Right lobe of liver (tissue), 6 donors: ENCODE measurements at regions not wholly inside any gene's neighbourhood (a gene's known extent, or its start where the extent isn't known, plus 50 kb on each side); places are given as distances from the start of the nearest gene placed in this dataset.
"Not testable (repeated sequence)": the region's sequence is repeated elsewhere in the genome, so short reads cannot be mapped to it uniquely, and the experiment has no call there.

ENCODE experiments used
- ATAC-seq, 4 donors: fragments of 200-7000 bp; cut with Tn5 transposase; one replicate each; pipeline ENCODE4 v1.9.1; 2020; ENCODE audit warnings: mild to moderate bottlenecking in 4 of 4, moderate library complexity in 4 of 4
- DNase-seq, 3 donors: peaks; one replicate each; pipeline ENCODE4 v3.0.0-alpha.2; 2020
- H3K27ac ChIP-seq, 3 donors: fragments of 200-600 bp; one replicate each; pipeline ENCODE4 v1.8.0; 2022
- H3K27me3 ChIP-seq, 2 donors: fragments of 200-600 bp; one replicate each; pipeline ENCODE4 v1.8.0; 2022
- H3K36me3 ChIP-seq, 4 donors: fragments of 200-600 bp; sonication (generic) in 1 of 4; one replicate each; pipeline versions ENCODE4 v1.5.1 to v1.8.0; 2017 to 2022; ENCODE audit warnings: control low read depth in 1 of 4
- H3K4me1 ChIP-seq, 4 donors: fragments of 200-600 bp; sonication (generic) in 1 of 4; one replicate each; pipeline versions ENCODE4 v1.5.1 to v1.8.0; 2017 to 2022; ENCODE audit warnings: control low read depth in 1 of 4
- H3K4me3 ChIP-seq, 3 donors: fragments of 200-600 bp; one replicate each; pipeline ENCODE4 v1.8.0; 2022
- H3K9me3 ChIP-seq, 4 donors: fragments of 200-600 bp; sonication (generic) in 1 of 4; one replicate each; pipeline versions ENCODE4 v1.5.1 to v1.8.0; 2017 to 2022; ENCODE audit warnings: control low read depth in 1 of 4
- POLR2A ChIP-seq: fragments of 450-650 bp; IDR thresholded peaks from one replicate; pipeline ENCODE4 v1.6.1; 2017; ENCODE audit warnings: antibody characterized with exemption, mild to moderate bottlenecking
- WGBS: methylation state at CpG from one replicate; pipeline ENCODE4 v1.1.6; 2018; ENCODE audit warnings: low coverage, low lambda C conversion rate; ENCODE audit not compliant: insufficient coverage; ENCODE audit errors: missing lambda C conversion rate; 5-methylcytosine and 5-hydroxymethylcytosine counted together
- intact Hi-C, 2 donors: fragments of 100-400 bp; cut with DNase I; formaldehyde crosslinking; loops; one replicate each; pipeline versions ENCODE4 v1.11.2 to v1.14.1; 2022
- TF ChIP-seq, protein P1 (sequence below), 4 donors: fragments of 200-600 bp in 3 of 4; fragments of 450-650 bp in 1 of 4; IDR thresholded peaks; one replicate each; pipeline versions ENCODE4 v1.5.1 to v1.8.0; 2016 to 2022; ENCODE audit warnings: antibody characterized with exemption in 4 of 4, mild to moderate bottlenecking in 2 of 4
- donor health status: DM: no; HTN: yes; CAD: no.
- donor health status: DM: no; HTN: no; CAD: no.
- donor health status: DM: no; HTN: no; CAD: no.
- donor health status: DM: no; HTN: yes; CAD: no.
- donor health status: DM: no; HTN: yes; CAD: no.

GRCh38 chrX:127708155-127708554 lies 344.0 kb downstream of the ACTRT1 start:
- intact Hi-C loops, result no loop called here
- Histone ChIP-seq H3K4me3 (no peak overlapping the region), H3K36me3 (no peaks in the 10 kb centered on the region), H3K9me3 (no peaks in the 10 kb centered on the region), H3K27me3 (no peaks in the 10 kb centered on the region), H3K27ac (no peak overlapping the region), H3K4me1 (no peaks in the 10 kb centered on the region)
- WGBS, result 62% methylated on average over 4 of the region's 4 CpGs
- DNase-seq, result no peak
- no peak for TF ChIP-seq POLR2A
- TF ChIP-seq, protein P1, sequence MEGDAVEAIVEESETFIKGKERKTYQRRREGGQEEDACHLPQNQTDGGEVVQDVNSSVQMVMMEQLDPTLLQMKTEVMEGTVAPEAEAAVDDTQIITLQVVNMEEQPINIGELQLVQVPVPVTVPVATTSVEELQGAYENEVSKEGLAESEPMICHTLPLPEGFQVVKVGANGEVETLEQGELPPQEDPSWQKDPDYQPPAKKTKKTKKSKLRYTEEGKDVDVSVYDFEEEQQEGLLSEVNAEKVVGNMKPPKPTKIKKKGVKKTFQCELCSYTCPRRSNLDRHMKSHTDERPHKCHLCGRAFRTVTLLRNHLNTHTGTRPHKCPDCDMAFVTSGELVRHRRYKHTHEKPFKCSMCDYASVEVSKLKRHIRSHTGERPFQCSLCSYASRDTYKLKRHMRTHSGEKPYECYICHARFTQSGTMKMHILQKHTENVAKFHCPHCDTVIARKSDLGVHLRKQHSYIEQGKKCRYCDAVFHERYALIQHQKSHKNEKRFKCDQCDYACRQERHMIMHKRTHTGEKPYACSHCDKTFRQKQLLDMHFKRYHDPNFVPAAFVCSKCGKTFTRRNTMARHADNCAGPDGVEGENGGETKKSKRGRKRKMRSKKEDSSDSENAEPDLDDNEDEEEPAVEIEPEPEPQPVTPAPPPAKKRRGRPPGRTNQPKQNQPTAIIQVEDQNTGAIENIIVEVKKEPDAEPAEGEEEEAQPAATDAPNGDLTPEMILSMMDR (IDR thresholded peaks at IDR 0.05), result no peak
- no peak for ATAC-seq

DNA sequence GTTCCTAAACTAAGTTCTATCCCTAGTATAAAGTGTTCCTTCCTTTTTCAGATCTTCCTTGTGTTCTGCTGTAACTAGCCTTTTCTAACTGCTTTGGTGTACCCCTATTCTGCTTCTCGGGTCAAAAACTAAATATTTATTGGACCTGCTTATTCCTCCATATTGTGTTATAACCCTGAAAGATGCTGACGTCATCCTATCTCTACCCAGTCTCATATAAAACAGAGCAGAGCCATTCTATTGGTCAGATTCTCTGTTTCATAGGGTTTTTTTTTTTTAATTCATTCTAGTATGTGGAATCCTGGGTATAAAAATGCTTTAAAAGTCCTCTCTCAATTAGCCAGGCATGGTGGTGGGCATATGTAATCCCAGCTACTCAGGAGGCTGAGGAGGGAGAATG lies 349.7 kb downstream of the ACTRT1 start:
- no peak for TF ChIP-seq POLR2A
- TF ChIP-seq, protein P1 (IDR thresholded peaks at IDR 0.05), result no peak
- Histone ChIP-seq H3K36me3 (no peaks in the 10 kb centered on the region), H3K4me3 (no peak overlapping the region), H3K27me3 (peaks cover 0 to 4% of the 10 kb centered on the region in 2 donors), H3K27ac (no peak overlapping the region), H3K4me1 (no peaks in the 10 kb centered on the region), H3K9me3 (no peaks in the 10 kb centered on the region)
- DNase-seq, result no peak
- no peak for ATAC-seq
- 19% methylated on average over 2 of the region's 2 CpGs for WGBS
- intact Hi-C loops, result no loop called here

GRCh38 chrX:127662942-127663341 lies 389.3 kb downstream of the ACTRT1 start:
- H3K9me3 ChIP-seq, H3K36me3 ChIP-seq, H3K27ac ChIP-seq, intact Hi-C loops, H3K4me3 ChIP-seq, H3K27me3 ChIP-seq, ATAC-seq, H3K4me1 ChIP-seq, DNase-seq: not testable (repeated sequence)
- WGBS, result no CpG with 5 or more reads among the region's 32 CpGs

DNA sequence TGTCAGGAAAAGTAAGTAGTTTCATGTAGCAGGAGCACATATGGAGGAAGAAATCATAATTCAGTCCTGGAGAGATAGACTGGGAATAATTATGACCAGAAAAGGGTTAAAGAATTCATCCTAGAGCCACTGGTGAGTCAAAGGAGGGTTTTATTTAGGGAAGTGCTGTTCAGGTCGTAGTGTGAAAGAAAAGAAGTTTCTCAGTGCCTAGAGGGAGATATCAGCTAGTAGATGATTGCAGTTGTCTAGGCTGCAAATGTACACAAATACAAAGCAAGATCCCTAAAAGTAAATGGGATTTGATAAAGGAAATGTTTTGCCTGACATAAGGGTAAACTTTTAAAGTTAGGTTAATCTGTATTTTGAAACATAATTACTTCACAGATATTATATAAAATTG lies 403.2 kb downstream of the ACTRT1 start:
- Histone ChIP-seq H3K36me3 (no peaks in the 10 kb centered on the region), H3K4me1 (no peaks in the 10 kb centered on the region), H3K9me3 (no peaks in the 10 kb centered on the region), H3K4me3 (no peak overlapping the region), H3K27ac (no peak overlapping the region), H3K27me3 (no peaks in the 10 kb centered on the region)
- 0% methylated on average over 1 of the region's 1 CpG for WGBS
- DNase-seq (no peak), ATAC-seq (no peak)
- intact Hi-C loops, result no loop called here
- no peak for TF ChIP-seq POLR2A
- TF ChIP-seq, protein P1 (IDR thresholded peaks at IDR 0.05), result no peak

- no peak overlapping the region for H3K27ac ChIP-seq
- no peaks in the 10 kb centered on the region for H3K27me3 ChIP-seq
- H3K9me3 ChIP-seq, result no peaks in the 10 kb centered on the region
- ATAC-seq (no peak), DNase-seq (no peak)
- TF ChIP-seq, protein P1 (IDR thresholded peaks at IDR 0.05), result no peak
- no peak for TF ChIP-seq POLR2A
- H3K4me3 ChIP-seq, result no peak overlapping the region
- H3K4me1 ChIP-seq, result no peaks in the 10 kb centered on the region
- 43% methylated on average over 5 of the region's 5 CpGs for WGBS
- intact Hi-C loops, result no loop called here
- H3K36me3 ChIP-seq, result no peaks in the 10 kb centered on the region
Measured at GRCh38 chrX:127621780-127622179, 430.4 kb downstream of the ACTRT1 start.
